ENCODE measurements at regions not wholly inside any gene's neighbourhood (a gene's known extent, or its start where the extent isn't known, plus 50 kb on each side); places are given as distances from the start of the nearest gene placed in this dataset.
"Not testable (repeated sequence)": the region's sequence is repeated elsewhere in the genome, so short reads cannot be mapped to it uniquely, and the experiment has no call there.

DNA sequence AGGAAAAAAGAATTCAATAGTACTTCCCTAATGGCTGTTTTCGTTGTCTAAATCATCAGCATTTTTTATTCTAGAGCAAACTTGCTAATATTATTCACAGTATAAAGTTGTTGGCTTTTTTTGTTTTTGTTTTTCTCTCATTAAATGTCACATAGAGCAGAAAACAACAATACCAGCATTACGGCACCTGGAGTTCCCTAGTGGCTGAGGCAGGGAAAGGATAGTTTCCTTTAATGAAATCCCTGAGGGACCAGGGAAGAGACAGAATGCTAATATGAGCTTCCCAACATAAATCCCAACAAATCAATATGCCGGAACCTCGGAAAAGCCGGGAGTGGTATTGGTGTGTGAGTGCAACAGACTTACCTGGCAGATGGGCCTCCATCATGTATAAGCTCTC is 235.2 kb upstream of the ASCC3 start:
- no peak for DNase-seq

DNA sequence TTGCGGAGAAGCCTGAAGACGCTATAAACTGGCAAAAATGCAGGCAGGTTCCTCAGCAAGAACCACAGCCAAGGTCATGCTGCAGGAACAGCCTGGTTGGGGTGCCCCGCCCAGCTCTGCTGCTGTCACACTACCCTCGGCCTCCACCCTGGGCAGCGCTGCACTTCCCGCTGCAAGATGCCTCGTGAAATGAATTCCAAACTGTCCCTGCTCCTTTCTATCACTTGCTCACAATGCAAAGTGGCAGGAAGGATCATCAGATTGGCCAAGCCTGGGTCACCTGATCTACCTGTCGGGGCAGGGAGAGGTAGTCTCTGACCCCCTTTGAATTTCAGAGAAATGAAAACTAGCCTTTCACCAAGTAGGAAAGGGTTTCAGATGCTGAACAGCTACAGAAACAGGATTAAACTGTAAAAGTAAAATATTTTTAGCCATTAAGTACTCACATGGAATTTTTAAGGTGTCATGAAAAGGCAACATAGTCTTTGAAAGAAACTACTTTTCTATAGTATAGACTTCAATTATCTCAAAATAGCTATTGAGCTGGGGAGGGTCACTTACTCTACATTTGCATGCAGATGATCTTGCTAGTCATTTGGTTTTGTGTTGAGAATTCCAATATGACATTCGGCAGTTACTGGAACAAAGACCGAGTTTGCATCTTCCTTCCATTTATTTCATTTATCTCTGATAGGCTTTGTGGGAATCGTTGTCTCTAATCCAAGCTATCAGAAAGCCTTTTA is 236.4 kb upstream of the ASCC3 start:
- no peak for DNase-seq

DNA sequence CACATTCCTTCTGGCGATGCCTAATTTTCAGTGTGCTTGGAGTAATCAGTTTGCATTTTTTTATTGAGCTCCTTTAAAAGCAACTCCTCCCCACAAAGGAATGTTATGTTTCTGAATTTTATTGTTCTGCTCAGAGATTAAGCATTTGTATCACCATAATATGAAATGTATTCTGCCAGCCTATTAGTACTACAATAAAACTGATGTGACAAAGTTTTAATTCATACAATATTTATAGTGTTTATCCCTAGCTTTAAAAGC is 236.9 kb upstream of the ASCC3 start:
- DNase-seq: no peak

DNA sequence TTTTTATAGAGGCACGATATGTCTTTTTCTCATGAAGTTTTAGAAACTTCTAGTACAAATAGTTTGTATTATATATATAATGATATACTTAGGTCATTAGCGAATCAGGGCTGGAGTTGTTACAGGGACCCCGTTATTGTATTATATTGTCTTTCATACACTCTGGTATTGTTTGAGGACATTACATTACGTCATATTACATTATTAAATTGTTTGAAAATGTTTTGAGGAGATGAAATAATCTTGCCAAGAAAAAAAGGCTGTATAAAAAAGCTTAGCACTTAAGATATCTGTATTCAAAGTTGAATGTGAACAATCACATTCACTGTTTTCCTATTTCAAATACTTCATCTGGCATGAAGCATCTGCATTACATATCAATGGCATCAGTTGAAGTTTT is 239.6 kb upstream of the ASCC3 start:
- DNase-seq: no peak

DNA sequence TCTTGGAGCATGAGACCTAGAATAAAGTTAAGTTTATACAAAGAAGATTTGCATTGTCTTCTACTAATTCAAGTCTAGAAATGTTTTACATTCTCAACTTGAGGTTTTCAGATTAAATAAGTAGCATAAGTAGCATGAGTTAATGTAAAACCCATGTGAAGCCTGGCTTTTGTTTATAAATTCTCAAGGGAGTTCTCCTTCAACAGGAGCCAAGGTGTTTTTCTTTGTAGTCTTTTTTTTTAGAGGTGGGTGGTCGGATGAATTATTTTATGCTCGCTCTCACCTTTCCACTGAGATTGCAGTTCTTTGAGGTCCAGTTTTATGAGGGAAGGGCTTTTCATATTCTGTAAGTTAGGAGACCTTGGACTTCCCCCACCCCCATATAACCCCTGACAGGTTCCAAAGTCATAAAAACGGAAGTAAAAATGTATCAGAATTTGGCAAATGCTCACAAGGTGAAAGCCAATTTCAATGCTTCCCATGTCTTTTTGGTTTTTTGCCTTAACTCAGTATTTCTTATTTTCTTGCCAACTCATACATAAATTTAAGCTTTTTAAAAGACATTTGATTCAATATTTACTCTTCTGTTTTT is 244.3 kb upstream of the ASCC3 start:
- no peak for DNase-seq

DNA sequence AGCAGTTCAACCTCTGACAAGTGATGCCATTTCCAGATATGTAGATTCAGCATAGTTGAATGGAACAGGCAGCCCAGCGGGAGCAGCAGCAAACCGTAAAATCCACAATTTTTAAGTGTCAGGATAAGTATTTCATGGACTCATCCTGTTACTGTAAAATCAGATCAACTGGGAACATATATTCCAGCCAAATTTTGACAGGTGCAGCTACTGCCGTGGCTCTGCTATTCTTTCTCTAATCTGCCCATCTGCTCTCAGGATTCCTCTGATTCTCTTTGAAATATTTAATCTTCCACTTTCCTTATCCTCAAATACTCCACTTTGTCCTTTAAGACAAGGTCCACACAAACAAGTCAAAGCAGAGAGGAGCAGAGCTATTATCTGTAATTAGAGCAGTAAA is 245.4 kb upstream of the ASCC3 start:
- DNase-seq: no peak

DNA sequence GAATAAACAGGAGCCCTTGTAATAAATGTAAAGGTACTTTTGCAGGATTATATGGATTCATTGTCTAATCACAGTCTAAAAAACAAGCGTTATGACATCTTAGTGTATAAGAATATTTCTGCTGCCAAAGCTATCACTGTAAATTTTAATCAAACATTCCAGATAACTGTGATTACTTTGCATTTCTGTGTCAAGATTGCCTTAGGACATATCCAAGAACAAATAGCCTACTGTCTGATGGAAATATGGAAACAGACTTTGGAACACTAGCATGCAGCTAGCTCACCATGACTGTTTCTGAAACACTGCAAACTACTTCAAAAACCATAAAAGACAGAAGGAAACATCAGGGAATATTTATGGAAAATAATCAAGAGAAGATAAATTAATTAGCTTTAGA is 248.7 kb upstream of the ASCC3 start:
- no peak for DNase-seq

DNA sequence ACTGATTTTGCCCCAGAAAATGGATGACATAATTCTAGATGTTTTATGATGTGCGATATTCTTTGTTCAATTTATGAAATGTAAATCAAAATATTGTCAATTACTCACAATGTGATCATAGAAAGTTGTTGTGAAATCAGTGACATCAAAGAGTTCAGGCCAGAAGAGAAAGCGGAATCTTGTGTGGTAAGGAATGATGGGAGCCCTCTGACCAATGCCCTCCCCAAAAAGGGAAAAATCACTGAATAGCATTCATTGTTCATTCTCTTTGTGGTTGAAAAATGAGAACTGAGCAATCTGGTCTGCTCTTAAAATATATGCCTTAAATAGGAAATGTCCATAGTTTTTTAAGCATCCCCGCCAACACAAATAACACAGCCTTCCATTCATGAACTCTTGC is 247.1 kb upstream of the GRIK2 start:
- DNase-seq: no peak

DNA sequence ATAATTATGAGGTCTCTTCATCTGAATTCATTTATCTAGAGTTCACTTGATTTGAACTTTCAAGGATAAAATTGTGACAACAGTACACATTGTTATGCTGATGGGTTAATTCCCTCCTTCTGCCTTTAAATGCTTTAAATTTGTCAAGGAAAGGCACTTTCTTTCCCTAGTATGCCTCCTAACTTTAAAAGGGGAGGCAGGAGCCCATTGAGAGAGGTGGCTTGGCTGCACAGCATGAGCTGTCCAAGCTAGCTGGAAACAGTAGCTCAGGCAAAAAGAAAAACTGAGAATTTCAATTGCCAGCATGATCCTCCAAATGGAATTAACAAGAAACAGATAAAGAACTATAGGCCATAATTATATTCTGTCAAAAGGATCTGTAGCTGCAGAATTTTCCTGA is 243.3 kb upstream of the GRIK2 start:
- no peak for DNase-seq

DNA sequence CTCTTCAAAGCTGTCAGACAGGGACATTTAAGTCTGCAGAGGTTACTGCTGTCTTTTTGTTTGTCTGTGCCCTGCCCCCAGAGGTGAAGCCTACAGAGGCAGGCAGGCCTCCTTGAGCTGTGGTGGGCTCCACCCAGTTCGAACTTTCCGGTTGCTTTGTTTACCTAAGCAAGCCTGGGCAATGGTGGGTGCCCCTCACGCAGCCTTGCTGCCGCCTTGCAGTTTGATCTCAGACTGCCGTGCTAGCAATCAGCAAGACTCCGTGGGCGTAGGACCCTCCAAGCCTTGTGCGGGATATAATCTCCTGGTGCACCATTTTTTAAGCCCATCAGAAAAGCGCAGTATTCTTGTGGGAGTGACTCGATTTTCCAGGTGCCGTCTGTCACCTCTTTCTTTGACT is 235.9 kb upstream of the GRIK2 start:
- not testable (repeated sequence) for DNase-seq

DNA sequence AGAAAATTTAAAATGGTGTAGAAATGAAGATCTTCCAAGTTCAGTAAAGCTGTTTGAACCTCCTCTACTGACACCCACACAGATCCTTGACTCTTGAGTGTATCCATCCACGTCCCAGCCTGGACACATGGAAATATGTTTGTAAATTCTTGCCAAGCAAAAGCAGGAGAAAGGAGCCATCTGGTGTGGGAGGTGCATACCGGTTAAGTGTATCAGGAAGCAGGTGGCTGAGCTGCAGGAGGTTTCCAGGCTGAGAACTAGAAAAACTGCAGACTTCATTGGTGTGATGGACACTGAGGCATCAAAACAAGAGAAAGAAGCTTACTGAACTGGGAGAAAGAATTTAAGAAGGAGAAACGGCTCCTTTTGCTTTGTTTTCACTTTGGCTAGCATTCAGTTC is 229.9 kb upstream of the GRIK2 start:
- no peak for DNase-seq

DNA sequence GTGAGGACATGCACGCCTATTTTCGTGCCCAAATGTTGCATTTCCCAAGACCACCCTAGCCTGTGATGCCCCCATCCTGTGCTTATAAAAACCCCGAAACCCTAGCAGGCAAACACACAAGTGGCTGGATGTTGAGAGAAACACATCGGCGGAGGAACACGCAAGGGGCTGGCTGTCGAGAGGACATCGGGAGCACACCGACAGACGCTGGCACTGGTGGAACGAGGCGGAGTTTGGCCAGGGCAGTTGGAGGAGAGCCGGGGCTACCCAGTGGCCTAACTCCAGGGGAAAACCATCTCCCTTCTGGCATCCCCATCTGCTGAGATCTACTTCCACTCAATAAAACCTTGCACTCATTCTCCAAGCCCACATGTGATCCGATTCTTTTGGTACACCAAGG is 225.9 kb upstream of the GRIK2 start:
- DNase-seq: no peak

DNA sequence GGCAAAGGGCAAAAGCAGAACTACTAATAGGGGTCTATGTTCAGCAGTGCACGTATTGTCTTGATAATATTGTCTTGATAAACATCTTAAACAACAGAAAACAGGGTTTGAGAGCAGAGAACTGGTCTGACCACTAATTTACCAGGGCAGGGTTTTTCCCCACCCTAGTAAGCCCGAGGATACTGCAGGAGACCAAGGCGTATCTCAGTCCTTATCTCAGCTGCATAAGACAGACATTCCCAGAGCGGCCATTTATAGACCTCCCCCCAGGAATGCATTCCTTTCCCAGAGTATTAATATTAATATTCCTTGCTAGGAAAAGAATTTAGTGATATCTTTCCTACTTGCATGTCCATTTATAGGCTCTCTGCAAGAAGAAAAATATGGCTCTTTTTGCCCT is 222.5 kb upstream of the GRIK2 start:
- not testable (repeated sequence) for DNase-seq

DNA sequence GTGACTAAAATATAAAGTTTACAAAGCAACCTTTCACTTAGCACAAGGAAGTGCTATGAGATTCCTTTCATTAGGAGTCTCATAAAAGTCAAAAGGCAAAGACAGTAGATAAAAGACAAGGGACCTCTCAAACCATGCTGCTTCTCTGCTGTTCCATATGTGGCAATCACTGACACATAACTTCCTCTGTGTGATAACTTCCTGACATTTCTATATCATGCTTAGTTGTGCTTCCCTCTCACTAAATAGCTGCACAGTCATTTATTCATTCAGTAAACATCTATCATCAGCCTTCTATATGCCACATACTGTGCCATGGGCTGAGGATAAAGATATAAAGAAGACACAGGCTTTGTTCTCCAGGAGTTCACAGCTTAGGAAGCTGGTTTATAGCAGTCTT is 214.8 kb upstream of the GRIK2 start:
- peak; percentile 10 for DNase-seq

DNA sequence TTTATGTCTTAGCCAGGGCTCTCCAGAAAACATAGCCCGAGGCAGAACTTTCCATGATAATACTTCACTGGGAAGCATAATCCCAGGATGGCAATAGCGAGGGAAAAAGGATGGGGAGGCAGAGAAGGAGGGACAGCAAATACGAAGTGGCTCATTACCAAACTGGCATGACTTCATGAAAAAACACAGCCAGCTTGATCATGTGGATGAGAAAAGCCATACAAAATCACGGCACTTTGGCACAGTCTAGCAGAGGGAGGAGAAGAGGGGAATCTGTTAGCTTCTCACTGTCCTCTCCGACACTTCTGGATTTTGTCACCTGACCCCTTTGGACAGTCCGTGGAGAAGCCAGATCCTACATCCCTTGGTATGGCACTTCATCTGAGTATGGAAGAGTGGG is 212.5 kb upstream of the GRIK2 start:
- no peak for DNase-seq

DNA sequence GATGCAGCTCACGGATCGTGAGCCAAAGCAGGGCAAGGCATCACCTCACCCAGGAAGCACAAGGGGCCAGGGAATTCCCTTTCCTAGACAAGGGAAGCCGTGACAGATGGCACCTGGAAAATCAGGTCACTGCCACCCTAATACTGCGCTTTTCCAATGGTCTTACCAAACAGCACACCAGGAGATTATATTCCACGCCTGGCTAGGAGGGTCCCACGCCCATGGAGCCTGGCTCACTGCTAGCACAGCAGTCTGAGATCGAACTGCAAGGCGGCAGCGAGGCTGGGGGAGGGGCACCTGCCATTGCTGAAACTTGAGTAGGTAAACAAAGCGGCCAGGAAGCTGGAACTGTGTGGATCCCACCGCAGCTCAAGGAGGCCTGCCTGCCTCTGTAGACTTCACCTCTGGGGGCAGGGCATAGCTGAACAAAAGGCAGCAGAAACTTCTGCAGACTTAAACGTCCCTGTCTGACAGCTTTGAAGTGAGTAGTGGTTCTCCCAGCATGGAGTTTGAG is 205.2 kb upstream of the GRIK2 start:
- DNase-seq: not testable (repeated sequence)

DNA sequence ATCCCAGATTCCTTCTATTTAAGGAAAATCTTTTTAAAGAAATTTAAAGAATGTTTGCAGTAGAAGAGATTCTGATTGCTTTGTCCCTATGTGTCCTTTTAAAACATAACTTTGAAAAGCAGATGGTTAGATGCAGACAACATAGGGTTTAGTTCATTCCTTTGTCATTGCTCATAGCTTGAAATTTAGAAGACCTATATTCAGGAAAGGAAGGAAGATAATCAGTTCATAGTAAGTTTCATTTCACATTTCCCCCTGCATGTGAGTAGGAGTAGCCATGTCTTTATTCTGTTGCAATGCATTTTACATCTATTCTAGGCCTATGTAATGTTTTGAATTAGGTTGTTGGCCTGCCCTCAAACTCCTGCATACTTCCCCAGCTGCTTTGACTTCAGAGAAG is 197.9 kb upstream of the GRIK2 start:
- no peak for DNase-seq

DNA sequence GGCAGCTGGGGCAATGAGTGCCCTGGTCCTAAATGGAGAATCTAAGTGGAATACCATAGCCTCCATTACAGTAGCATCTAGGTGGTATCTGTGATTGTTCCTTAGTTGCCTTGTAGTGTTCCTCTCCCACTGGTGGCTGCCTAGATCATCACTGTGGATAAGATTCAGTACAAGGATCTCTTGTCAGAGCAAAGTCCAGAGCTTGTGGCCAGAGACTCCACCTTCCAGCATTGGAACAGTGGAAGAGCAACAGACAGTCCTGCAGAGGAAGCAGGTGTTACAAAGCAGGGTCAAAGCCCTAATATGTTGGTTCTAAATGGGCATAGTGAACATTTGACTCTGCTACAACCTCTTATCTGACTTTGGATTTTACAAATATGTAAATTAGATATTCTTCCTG is 194.1 kb upstream of the GRIK2 start:
- no peak for DNase-seq

DNA sequence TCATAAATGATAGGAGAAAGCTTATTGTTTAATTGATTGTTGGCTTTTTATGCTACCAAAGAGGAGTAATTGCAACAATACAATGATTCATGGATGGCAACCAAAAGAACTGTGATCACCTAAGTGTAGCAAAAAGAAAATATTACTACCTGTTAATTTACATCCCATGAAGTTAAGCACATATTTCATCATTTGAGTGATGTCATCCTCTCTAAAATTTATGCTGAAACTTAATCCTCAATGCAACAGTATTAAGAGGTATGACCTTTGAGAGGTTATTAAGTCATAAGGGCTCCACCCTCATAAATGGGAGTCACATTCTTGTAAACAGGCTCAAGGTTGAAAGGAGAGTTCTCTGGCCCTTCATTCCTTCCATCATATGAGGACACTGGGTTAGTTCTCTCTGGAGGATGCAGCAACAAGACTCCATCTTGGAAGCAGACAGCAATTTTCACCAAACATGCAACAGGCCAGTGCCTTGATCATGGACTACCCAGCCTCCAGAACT is 190.6 kb upstream of the GRIK2 start:
- DNase-seq: no peak

DNA sequence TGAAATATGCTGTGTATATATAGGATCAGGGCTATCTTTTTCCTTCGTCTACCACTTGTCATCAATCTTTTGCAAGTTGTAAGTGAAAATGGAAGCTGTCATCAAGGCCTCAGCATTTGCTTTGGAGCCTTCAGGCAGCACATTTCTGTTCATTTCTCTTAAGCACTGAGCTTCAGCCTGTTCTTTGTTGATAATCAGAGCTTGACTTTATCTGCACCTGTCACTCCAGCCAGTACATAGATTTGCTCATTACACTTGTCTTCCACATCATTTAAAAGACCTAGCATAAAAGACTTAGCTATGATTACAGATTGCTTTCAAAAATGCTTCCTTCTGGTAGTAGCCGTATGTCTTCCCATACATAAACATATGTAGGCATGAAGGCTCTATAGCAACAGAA is 189.8 kb upstream of the GRIK2 start:
- no peak for DNase-seq

DNA sequence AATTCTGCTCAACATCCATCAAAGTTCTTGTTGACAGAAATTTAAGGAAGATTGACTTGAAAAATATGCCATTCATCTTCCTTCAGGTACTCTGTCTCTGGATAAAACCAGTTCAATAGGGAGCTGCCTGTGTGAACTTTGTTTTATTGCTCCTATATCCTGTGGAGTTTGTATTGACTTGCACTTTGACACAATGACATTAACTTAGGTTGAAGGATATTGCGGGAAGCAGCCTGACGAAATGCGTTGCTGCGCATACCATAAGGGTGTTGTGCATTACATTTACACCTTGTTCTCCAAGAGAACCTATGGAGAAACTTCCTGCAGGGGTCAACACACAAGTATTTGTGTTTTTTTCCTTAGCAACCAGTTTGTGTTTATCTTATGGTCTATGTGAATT is 185.4 kb upstream of the GRIK2 start:
- no peak for DNase-seq

DNA sequence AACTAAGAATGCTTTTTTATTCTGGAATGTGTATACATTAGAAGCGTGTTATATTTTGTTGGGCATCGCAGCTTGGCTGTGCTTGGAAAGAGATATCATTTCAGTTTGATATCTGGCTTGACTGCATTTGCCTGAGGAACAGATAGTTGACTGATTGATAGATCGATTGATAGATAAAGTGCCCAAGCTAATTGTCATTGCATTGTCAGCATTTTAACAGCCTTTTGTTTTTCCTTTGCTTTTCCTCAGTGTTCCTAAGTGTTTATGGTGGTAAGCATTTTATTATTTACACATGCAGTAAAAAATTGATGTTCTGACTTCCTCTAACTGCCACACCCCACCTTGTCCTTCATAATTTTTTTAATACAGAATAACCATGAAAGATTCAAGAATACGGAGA is 180.9 kb upstream of the GRIK2 start:
- no peak for DNase-seq

DNA sequence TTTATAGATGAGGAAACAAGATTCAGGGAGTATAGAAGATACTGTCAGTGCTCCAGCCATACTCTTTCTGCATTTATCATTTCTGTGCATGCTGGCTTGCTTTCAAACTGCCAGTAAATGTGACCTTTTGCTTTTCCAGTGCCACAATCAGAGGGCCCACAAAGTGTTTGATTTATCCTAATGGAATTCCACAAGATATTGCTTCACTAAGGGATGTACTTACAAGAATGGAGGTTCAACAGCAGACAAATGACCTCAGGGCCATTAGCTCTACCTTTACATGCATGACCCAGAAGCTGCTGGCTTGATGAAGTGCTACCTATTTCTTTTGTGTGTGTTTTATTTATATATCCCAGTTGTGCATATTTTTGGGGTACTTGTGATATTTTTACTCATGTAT is 171.5 kb upstream of the GRIK2 start:
- no peak for DNase-seq

DNA sequence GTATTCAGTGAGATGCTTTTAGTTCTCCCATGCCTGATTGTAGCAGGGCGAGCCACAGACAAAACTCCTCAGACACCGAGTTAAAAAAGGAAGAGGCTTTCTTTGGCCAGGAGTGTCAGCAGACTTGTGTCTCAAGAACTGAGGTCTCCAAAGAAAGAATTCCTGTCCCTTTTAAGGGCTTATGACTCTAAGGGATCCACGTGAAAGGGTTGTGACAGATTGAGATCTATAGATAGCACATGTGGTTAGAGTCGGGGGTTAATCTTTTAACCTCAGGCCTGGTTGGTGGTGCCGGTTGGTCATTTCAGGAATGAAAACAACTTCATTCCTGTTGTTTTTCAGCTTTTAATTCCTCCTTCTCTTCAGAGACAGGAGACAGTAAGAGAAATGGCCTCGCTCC is 168.8 kb upstream of the GRIK2 start:
- DNase-seq: no peak

DNA sequence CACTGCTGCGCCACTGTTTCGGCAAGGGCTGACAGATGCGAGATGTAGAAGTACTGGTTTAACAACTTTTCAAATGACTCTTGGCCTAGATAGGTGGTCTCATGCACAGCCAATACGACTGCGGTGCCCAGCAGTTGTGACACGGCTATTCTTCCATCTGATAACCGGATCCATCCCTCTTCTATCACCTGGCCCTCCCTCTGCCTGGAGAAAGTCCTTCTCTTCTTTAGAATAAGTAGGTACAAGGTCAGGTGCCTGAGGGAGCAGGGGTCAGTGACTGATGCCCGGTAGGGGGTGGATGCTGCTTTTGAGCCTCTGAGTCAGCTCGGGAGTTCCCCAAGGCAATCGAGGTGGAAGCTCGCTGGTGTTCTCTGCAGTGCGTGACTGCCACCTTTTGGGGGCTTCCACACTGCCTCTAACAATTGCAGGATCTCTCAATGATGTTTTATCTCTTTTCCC is 166.8 kb upstream of the GRIK2 start:
- DNase-seq: no peak
